Vagina (tissue), 2 donors: ENCODE measurements at regions not wholly inside any gene's neighbourhood (a gene's known extent, or its start where the extent isn't known, plus 50 kb on each side); places are given as distances from the start of the nearest gene placed in this dataset.

ENCODE experiments used
- DNase-seq, 2 donors: peaks; one replicate each; pipeline ENCODE4 v3.0.0-alpha.2; 2017; ENCODE audit errors: extremely low spot score in 2 of 2
- H3K27ac ChIP-seq: fragments of 200-600 bp; sonication (generic); one replicate; pipeline ENCODE4 v1.5.1; 2019
- H3K27me3 ChIP-seq: fragments of 200-600 bp; sonication (generic); one replicate; pipeline ENCODE4 v1.5.1; 2019
- H3K36me3 ChIP-seq, 2 donors: fragments of 200-600 bp; sonication (generic); one replicate each; pipeline ENCODE4 v1.5.1; 2017 to 2019
- H3K4me1 ChIP-seq: fragments of 200-600 bp; sonication (generic); one replicate; pipeline ENCODE4 v1.5.1; 2019
- H3K4me3 ChIP-seq, 2 donors: fragments of 200-600 bp; sonication (generic); 1 replicate in 1 of 2; 2 replicates in 1 of 2; pipeline ENCODE4 v1.5.1; 2016 to 2019
- H3K9me3 ChIP-seq: fragments of 200-600 bp; sonication (generic); one replicate; pipeline ENCODE4 v1.5.1; 2019
- CTCF ChIP-seq, 3 experiments: fragments of 450-650 bp in 2 of 3; fragments of 200-600 bp in 1 of 3; sonication (generic) in 1 of 3; IDR thresholded peaks; one replicate each; pipeline ENCODE4 v1.5.1; 2017 to 2019; ENCODE audit warnings: antibody characterized with exemption in 3 of 3, mild to moderate bottlenecking in 2 of 3, moderate library complexity in 2 of 3
- POLR2A ChIP-seq, 2 donors: fragments of 450-650 bp; IDR thresholded peaks; one replicate each; pipeline ENCODE4 v1.6.1; 2017; ENCODE audit warnings: antibody characterized with exemption in 2 of 2, mild to moderate bottlenecking in 2 of 2, moderate library complexity in 2 of 2
- POLR2AphosphoS5 ChIP-seq, 2 donors: sonication (generic); formaldehyde crosslinking; IDR thresholded peaks; one replicate each; pipeline ENCODE4 v1.9.0; 2017; ENCODE audit warnings: antibody characterized with exemption in 2 of 2, mild to moderate bottlenecking in 2 of 2, low read depth in 1 of 2; ENCODE audit not compliant: insufficient read depth in 1 of 2
- intact Hi-C: fragments of 100-400 bp; cut with DNase I; formaldehyde crosslinking; loops from one replicate; pipeline ENCODE4 v1.15.1; 2023

GRCh38 chr11:103656382-103656781 lies 380.1 kb upstream of the DDI1 start:
- Histone ChIP-seq H3K4me3 (no peak overlapping the region), H3K4me1 (no peaks in the 10 kb centered on the region), H3K9me3 (no peaks in the 10 kb centered on the region), H3K27ac (no peak overlapping the region), H3K27me3 (no peaks in the 10 kb centered on the region), H3K36me3 (no peaks in the 10 kb centered on the region)
- intact Hi-C loops, result no loop called here
- no peak for DNase-seq
- no peak for TF ChIP-seq POLR2AphosphoS5 (IDR thresholded peaks at IDR 0.05; ENCODE audit: insufficient read depth in 1 of 2, low read depth in 1 of 2)
- no peak for TF ChIP-seq POLR2A (IDR thresholded peaks at IDR 0.05)
- TF ChIP-seq CTCF (IDR thresholded peaks at IDR 0.05), result no peak

GRCh38 chr11:103659206-103659618 lies 377.2 kb upstream of the DDI1 start:
- no peak for DNase-seq
- Histone ChIP-seq H3K36me3 (no peaks in the 10 kb centered on the region), H3K27me3 (no peaks in the 10 kb centered on the region), H3K27ac (no peak overlapping the region), H3K4me3 (no peak overlapping the region), H3K9me3 (no peaks in the 10 kb centered on the region), H3K4me1 (peaks cover 4% of the 10 kb centered on the region)
- intact Hi-C loops, result no loop called here
- TF ChIP-seq POLR2AphosphoS5 (IDR thresholded peaks at IDR 0.05; ENCODE audit: insufficient read depth in 1 of 2, low read depth in 1 of 2) (no peak), CTCF (IDR thresholded peaks at IDR 0.05) (no peak), POLR2A (IDR thresholded peaks at IDR 0.05) (no peak)

- H3K27me3 ChIP-seq, result no peaks in the 10 kb centered on the region
- TF ChIP-seq POLR2A (IDR thresholded peaks at IDR 0.05), result no peak
- no peak for TF ChIP-seq POLR2AphosphoS5 (IDR thresholded peaks at IDR 0.05; ENCODE audit: insufficient read depth in 1 of 2, low read depth in 1 of 2)
- TF ChIP-seq CTCF (IDR thresholded peaks at IDR 0.05), result no peak
- intact Hi-C loops, result no loop called here
- DNase-seq, result no peak
- H3K9me3 ChIP-seq, result no peaks in the 10 kb centered on the region
- peaks cover 4% of the 10 kb centered on the region for H3K4me1 ChIP-seq
- no peaks in the 10 kb centered on the region for H3K36me3 ChIP-seq
- H3K27ac ChIP-seq, result no peak overlapping the region
- H3K4me3 ChIP-seq, result no peak overlapping the region
Measured at GRCh38 chr11:103659743-103660142, 376.7 kb upstream of the DDI1 start.

- H3K27ac ChIP-seq, result no peak overlapping the region
- intact Hi-C loops, result no loop called here
- H3K36me3 ChIP-seq, result no peaks in the 10 kb centered on the region
- DNase-seq, result no peak
- H3K4me3 ChIP-seq, result no peak overlapping the region
- peaks cover 4% of the 10 kb centered on the region for H3K4me1 ChIP-seq
- no peaks in the 10 kb centered on the region for H3K27me3 ChIP-seq
- H3K9me3 ChIP-seq, result no peaks in the 10 kb centered on the region
- TF ChIP-seq CTCF (IDR thresholded peaks at IDR 0.05) (no peak), POLR2AphosphoS5 (IDR thresholded peaks at IDR 0.05; ENCODE audit: insufficient read depth in 1 of 2, low read depth in 1 of 2) (no peak), POLR2A (IDR thresholded peaks at IDR 0.05) (no peak)
Measured at GRCh38 chr11:103661185-103661584, 375.3 kb upstream of the DDI1 start.

GRCh38 chr11:103661991-103662390 lies 374.4 kb upstream of the DDI1 start:
- intact Hi-C loops, result no loop called here
- H3K4me1 ChIP-seq, result peaks cover 4% of the 10 kb centered on the region
- no peak overlapping the region for H3K4me3 ChIP-seq
- DNase-seq, result no peak
- TF ChIP-seq POLR2A (IDR thresholded peaks at IDR 0.05), result no peak
- TF ChIP-seq POLR2AphosphoS5 (IDR thresholded peaks at IDR 0.05; ENCODE audit: insufficient read depth in 1 of 2, low read depth in 1 of 2), result no peak
- no peak for TF ChIP-seq CTCF (IDR thresholded peaks at IDR 0.05)
- H3K9me3 ChIP-seq, result no peaks in the 10 kb centered on the region
- H3K27me3 ChIP-seq, result no peaks in the 10 kb centered on the region
- no peaks in the 10 kb centered on the region for H3K36me3 ChIP-seq
- H3K27ac ChIP-seq, result no peak overlapping the region
